Lower leg skin (tissue), 4 donors: ENCODE measurements at regions not wholly inside any gene's neighbourhood (a gene's known extent, or its start where the extent isn't known, plus 50 kb on each side); places are given as distances from the start of the nearest gene placed in this dataset.
"Not testable (repeated sequence)": the region's sequence is repeated elsewhere in the genome, so short reads cannot be mapped to it uniquely, and the experiment has no call there.

Source experiments
- DNase-seq, 2 donors: peaks; one replicate each; pipeline ENCODE4 v3.0.0-alpha.2; 2019; ENCODE audit warnings: low spot score in 2 of 2
- H3K4me3 ChIP-seq: fragments of 200-600 bp; sonication (generic); 2 replicates; pipeline ENCODE4 v1.5.1; 2017; ENCODE audit warnings: mild to moderate bottlenecking, low read depth; ENCODE audit not compliant: poor library complexity, severe bottlenecking
- POLR2A ChIP-seq, 2 donors: fragments of 450-650 bp; IDR thresholded peaks; one replicate each; pipeline ENCODE4 v1.6.1; 2016 to 2017; ENCODE audit warnings: antibody characterized with exemption in 2 of 2, mild to moderate bottlenecking in 1 of 2, moderate library complexity in 1 of 2
- WGBS, 2 donors: methylation state at CpG; one replicate each; pipeline ENCODE4 v1.1.5; 2018; 5-methylcytosine and 5-hydroxymethylcytosine counted together
- intact Hi-C: fragments of 100-400 bp; cut with DNase I; formaldehyde crosslinking; loops from one replicate; pipeline ENCODE4 v1.15.0; 2023; ENCODE audit warnings: low total_unique reads
- TF ChIP-seq, protein P1 (sequence below), 3 donors: fragments of 450-650 bp; IDR thresholded peaks; one replicate each; pipeline ENCODE4 v1.5.1; 2016; ENCODE audit warnings: antibody characterized with exemption in 3 of 3, mild to moderate bottlenecking in 3 of 3, moderate library complexity in 2 of 3

DNA sequence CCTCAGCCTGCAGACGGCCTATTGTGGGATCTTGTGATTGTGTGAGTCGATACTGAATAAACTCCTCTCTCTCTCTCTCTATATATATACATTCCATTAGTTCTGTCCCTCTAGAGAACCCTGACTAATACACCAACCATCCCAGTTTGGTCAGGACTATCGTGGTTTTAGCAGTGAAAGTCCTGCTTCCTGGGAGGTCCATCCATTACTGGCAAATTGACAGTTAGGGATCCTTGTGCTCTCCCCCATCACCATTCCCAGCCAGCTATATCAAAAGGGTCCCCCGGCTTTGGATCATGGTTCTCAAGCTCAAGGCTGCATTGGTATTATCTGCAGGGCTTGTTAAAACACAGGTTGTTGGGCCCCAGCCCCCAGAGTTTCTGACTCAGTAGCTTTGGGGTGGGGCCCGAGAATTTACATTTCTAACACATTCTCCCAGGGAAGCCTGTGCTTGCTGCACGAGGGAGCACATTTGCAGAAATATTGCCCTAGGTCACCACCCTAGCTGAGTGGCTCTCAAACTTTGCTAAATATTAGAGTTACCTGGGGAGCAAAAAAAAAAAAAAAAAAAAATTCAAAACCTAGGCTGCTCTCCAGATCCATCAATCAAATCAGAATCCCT lies 899.1 kb upstream of the AUTS2 start:
- DNase-seq: no peak
- intact Hi-C loops: no loop called here
- TF ChIP-seq, protein P1, sequence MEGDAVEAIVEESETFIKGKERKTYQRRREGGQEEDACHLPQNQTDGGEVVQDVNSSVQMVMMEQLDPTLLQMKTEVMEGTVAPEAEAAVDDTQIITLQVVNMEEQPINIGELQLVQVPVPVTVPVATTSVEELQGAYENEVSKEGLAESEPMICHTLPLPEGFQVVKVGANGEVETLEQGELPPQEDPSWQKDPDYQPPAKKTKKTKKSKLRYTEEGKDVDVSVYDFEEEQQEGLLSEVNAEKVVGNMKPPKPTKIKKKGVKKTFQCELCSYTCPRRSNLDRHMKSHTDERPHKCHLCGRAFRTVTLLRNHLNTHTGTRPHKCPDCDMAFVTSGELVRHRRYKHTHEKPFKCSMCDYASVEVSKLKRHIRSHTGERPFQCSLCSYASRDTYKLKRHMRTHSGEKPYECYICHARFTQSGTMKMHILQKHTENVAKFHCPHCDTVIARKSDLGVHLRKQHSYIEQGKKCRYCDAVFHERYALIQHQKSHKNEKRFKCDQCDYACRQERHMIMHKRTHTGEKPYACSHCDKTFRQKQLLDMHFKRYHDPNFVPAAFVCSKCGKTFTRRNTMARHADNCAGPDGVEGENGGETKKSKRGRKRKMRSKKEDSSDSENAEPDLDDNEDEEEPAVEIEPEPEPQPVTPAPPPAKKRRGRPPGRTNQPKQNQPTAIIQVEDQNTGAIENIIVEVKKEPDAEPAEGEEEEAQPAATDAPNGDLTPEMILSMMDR (IDR thresholded peaks at IDR 0.05): no peak
- no peak for TF ChIP-seq POLR2A (IDR thresholded peaks at IDR 0.05)
- 54 to 76% methylated on average over 6 of the region's 6 CpGs for WGBS, 2 donors
- H3K4me3 ChIP-seq: no peak overlapping the region

DNA sequence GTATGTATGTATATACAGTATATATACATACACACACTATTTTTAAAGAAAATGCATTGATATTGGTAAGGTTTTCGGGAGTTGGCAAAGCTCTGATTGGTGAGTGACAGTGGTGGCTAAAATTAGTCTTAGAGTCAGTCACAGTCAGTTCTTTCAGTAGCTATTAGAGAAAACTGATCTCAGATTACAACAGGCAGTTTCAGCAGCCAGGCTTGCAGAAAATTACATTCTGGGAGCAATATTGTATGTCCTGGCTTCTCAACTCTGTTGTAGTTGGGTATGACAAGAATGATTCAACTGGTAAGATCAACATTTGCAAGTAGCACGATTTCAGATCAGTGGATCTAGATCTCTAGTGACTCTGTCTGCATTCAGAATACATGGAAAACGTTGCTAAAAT lies 897.9 kb upstream of the AUTS2 start:
- intact Hi-C loops: no loop called here
- no peak for DNase-seq
- H3K4me3 ChIP-seq: no peak overlapping the region
- 74 to 84% methylated on average over 3 of the region's 3 CpGs for WGBS, 2 donors
- TF ChIP-seq POLR2A (IDR thresholded peaks at IDR 0.05): no peak
- TF ChIP-seq, protein P1 (IDR thresholded peaks at IDR 0.05): no peak

DNA sequence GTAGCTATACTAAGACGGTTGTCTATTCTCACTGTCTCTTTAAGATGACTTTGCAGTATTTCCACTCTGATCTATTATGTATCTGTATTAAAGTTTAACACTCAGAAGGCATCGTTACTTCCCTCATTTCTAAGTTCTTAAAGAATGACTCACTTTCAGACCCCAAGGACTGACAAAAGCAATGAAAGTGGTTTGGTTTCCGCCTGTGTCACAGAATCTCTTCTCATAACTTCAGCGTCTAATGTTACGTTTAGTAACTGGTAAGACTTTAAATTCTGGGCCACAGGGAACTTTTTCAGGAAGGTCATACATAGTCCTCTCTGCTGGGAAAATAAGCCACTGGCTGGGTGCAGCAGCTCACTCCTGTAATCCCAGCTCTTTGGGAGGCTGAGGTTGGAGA lies 892.0 kb upstream of the AUTS2 start:
- intact Hi-C loops: no loop called here
- DNase-seq: no peak
- TF ChIP-seq, protein P1 (IDR thresholded peaks at IDR 0.05): no peak
- TF ChIP-seq POLR2A (IDR thresholded peaks at IDR 0.05): no peak
- 49 to 53% methylated on average over 5 of the region's 5 CpGs for whole genome bisulfite sequencing, 2 donors
- no peak overlapping the region for H3K4me3 ChIP-seq

DNA sequence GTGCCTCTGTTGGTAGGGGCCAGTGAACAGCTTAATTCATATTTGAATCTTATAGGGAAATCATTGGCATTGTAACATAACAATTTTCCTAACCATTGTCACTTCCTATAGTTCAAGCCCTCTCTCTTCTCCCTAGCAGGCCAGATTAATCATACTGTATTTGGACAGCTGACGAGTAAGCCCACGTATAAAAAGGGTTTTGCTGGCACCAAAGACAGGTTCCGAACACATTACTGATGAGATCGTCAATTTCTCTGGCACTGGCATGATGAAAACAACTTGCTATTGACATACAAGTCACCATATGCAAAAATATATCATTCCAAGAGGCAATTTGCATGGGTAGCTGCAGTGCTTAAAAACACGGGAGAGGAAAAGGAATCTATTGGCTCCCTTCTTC lies 891.1 kb upstream of the AUTS2 start:
- WGBS, 2 donors: 64 to 65% methylated on average over 5 of the region's 5 CpGs
- TF ChIP-seq POLR2A (IDR thresholded peaks at IDR 0.05): no peak
- TF ChIP-seq, protein P1 (IDR thresholded peaks at IDR 0.05): no peak
- no peak overlapping the region for H3K4me3 ChIP-seq
- intact Hi-C loops: no loop called here
- no peak for DNase-seq

DNA sequence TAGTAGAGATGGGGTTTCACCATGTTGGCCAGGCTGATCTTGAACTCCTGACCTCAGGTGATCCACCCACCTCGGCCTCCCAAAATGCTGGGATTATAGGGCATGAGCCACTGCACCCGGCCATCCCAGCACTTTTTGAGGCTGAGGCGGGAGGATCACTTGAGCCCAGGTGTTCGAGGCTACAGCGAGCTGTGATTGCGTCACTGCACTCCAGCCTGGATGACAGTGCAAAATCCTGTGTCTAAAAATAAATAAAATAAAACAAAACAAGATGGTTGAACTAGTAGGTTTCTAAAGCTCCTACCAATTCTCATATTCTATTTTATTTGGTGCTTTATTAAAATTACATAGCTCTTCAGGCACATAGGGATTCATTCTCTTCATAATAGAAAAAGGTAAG lies 890.3 kb upstream of the AUTS2 start:
- TF ChIP-seq POLR2A (IDR thresholded peaks at IDR 0.05): no peak
- TF ChIP-seq, protein P1 (IDR thresholded peaks at IDR 0.05): no peak
- 90 to 96% methylated on average over 6 of the region's 6 CpGs for WGBS, 2 donors
- no peak overlapping the region for H3K4me3 ChIP-seq
- no peak for DNase-seq
- intact Hi-C loops: no loop called here

DNA sequence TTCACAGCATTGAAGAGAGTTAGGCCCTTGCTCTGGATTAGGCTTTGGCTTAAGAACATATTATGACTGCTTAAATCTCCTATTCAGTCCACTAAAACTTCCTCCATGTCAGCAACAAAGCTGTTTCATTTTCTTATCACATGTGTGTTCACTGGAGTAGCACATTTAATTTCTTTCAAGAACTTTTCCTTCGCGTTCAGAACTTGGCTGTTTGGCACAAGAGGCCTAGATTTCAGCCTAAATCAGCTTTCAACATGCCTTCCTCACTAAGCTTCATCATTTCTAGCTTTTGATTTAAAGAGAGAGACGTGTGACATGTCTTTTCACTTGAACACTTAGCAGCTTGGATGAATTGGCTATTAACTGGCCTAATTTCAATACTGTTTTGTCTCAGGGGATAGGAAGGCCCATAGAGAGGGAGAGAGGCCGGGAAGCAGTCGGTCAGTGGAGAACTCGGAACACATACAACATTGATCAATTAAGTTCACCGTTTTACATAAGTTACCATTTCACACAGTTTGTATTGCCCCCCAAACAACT lies 885.2 kb upstream of the AUTS2 start:
- intact Hi-C loops: no loop called here
- DNase-seq: no peak
- WGBS, 2 donors: 83 to 84% methylated on average over 7 of the region's 7 CpGs
- no peak overlapping the region for H3K4me3 ChIP-seq
- TF ChIP-seq, protein P1 (IDR thresholded peaks at IDR 0.05): no peak
- TF ChIP-seq POLR2A (IDR thresholded peaks at IDR 0.05): no peak

DNA sequence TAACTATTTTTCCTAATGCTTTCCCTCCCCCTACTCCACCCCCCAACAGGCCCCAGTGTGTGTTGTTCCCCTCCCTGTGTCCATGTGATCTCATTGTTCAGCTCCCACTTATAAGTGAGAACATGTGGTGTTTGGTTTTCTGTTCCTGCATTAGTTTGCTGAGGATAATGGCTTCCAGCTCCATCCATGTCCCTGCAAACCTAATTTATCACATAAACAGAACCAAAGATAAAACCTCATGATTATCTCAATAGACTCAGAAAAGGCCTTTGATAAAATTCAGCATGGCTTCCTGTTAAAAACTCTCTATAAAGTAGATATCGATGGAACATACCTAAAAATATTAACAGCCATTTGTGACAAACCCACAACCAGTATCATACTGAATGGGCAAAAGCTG lies 884.1 kb upstream of the AUTS2 start:
- intact Hi-C loops, H3K4me3 ChIP-seq, DNase-seq: not testable (repeated sequence)
- 73 to 80% methylated on average over 1 of the region's 1 CpG for WGBS, 2 donors
